Progenitor cell of endocrine pancreas (in vitro differentiated cells): ENCODE measurements at regions not wholly inside any gene's neighbourhood (a gene's known extent, or its start where the extent isn't known, plus 50 kb on each side); places are given as distances from the start of the nearest gene placed in this dataset.
"Not testable (repeated sequence)": the region's sequence is repeated elsewhere in the genome, so short reads cannot be mapped to it uniquely, and the experiment has no call there.

Experiments
- DNase-seq: peaks from one replicate; pipeline ENCODE4 v3.0.0; 2021; ENCODE audit warnings: low spot score; ENCODE audit not compliant: unreplicated experiment
- H3K27ac Mint-ChIP-seq: 2 replicates; pipeline ENCODE4 v1.8.0; 2021; ENCODE audit warnings: mild to moderate bottlenecking, moderate library complexity, mixed read lengths
- H3K27me3 Mint-ChIP-seq: 2 replicates; pipeline ENCODE4 v1.8.0; 2021; ENCODE audit warnings: mixed read lengths
- H3K36me3 Mint-ChIP-seq: 2 replicates; pipeline ENCODE4 v1.8.0; 2022; ENCODE audit warnings: mixed read lengths; ENCODE audit not compliant: insufficient read depth
- H3K4me1 Mint-ChIP-seq: 2 replicates; pipeline ENCODE4 v1.8.0; 2021; ENCODE audit warnings: low read depth, mixed read lengths
- H3K4me3 Mint-ChIP-seq: 2 replicates; pipeline ENCODE4 v1.8.0; 2021; ENCODE audit warnings: low read depth, mild to moderate bottlenecking, moderate library complexity, mixed read lengths
- H3K9me3 Mint-ChIP-seq: 2 replicates; pipeline ENCODE4 v1.8.0; 2021; ENCODE audit warnings: low read depth, mixed read lengths
- CTCF ChIP-seq: fragments of 200-600 bp; sonication (generic); IDR thresholded peaks from one replicate; pipeline ENCODE4 v1.5.0; 2021; ENCODE audit warnings: antibody characterized with exemption, mild to moderate bottlenecking; ENCODE audit not compliant: unreplicated experiment

- H3K36me3 Mint-ChIP-seq = no peaks in the 10 kb centered on the region
- H3K9me3 Mint-ChIP-seq = peaks cover 6% of the 10 kb centered on the region
- H3K4me3 Mint-ChIP-seq = no peak overlapping the region
- peaks cover 4% of the 10 kb centered on the region for H3K4me1 Mint-ChIP-seq
- no peaks in the 10 kb centered on the region for H3K27me3 Mint-ChIP-seq
- H3K27ac Mint-ChIP-seq = no peak overlapping the region
- no peak for TF ChIP-seq CTCF
- no peak for DNase-seq
Observed at GRCh38 chr4:100908540-100908939, 390.7 kb upstream of the EMCN start.

- no peak overlapping the region for H3K4me3 Mint-ChIP-seq
- H3K4me1 Mint-ChIP-seq = peaks cover 4% of the 10 kb centered on the region
- peak; percentile 45 for TF ChIP-seq CTCF
- H3K27ac Mint-ChIP-seq = no peak overlapping the region
- no peak for DNase-seq
- H3K27me3 Mint-ChIP-seq = no peaks in the 10 kb centered on the region
- no peaks in the 10 kb centered on the region for H3K36me3 Mint-ChIP-seq
- peaks cover 12% of the 10 kb centered on the region for H3K9me3 Mint-ChIP-seq
Observed at GRCh38 chr4:100907465-100908454, 389.9 kb upstream of the EMCN start.

GRCh38 chr4:100906973-100907372 is 389.2 kb upstream of the EMCN start:
- Mint-ChIP-seq H3K4me3 (no peak overlapping the region), H3K27ac (no peak overlapping the region), H3K36me3 (no peaks in the 10 kb centered on the region), H3K9me3 (peaks cover 12% of the 10 kb centered on the region), H3K27me3 (no peaks in the 10 kb centered on the region), H3K4me1 (peaks cover 4% of the 10 kb centered on the region)
- DNase-seq = no peak
- TF ChIP-seq CTCF = no peak

GRCh38 chr4:100900945-100901344 is 383.1 kb upstream of the EMCN start:
- H3K9me3 Mint-ChIP-seq = peaks cover 17% of the 10 kb centered on the region
- not testable (repeated sequence) for H3K36me3 Mint-ChIP-seq
- peaks cover 13% of the 10 kb centered on the region for H3K4me1 Mint-ChIP-seq

GRCh38 chr4:100900134-100900533 is 382.3 kb upstream of the EMCN start:
- Mint-ChIP-seq H3K27me3 (no peaks in the 10 kb centered on the region), H3K27ac (no peak overlapping the region)

More at GRCh38 chr4:100900945-100901344, 383.1 kb upstream of the EMCN start:
- H3K27me3 Mint-ChIP-seq, DNase-seq, H3K4me3 Mint-ChIP-seq, H3K27ac Mint-ChIP-seq: not testable (repeated sequence)

More at GRCh38 chr4:100900134-100900533, 382.3 kb upstream of the EMCN start:
- no peaks in the 10 kb centered on the region for H3K36me3 Mint-ChIP-seq
- DNase-seq = no peak
- peaks cover 17% of the 10 kb centered on the region for H3K9me3 Mint-ChIP-seq
- no peak for TF ChIP-seq CTCF
- H3K4me1 Mint-ChIP-seq = peaks cover 13% of the 10 kb centered on the region
- H3K4me3 Mint-ChIP-seq = no peak overlapping the region
